ENCODE measurements at regions not wholly inside any gene's neighbourhood (a gene's known extent, or its start where the extent isn't known, plus 50 kb on each side); places are given as distances from the start of the nearest gene placed in this dataset.

DNA sequence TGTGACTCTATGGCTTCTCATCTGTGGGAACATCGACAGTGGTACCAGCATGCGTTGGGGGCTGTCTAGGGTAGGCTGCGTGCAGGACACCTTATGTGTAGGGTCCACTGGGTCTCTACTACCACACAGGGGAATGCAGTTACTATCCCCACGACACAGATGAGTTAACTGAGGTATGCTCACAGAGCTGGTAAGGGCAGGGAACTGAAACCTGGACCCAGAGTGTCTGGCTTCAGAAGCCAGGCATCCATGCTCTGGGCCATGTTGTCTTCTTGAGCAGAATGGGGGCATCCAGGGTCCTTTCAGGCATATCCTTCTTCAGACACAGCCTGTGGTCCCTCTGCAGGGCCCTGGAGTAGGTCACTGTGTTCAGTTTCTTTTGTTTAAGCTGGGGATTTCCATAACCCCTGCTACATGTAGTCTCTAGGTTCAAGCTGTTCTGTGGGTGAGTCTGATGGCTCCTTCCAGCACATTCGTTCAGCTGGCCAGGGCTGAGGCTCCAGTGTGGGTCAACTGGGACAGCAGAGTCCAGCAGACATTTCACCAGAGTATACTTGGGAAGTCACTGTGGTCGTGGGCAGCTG is 148.8 kb downstream of the GADD45G start:
- TF ChIP-seq, protein P1, sequence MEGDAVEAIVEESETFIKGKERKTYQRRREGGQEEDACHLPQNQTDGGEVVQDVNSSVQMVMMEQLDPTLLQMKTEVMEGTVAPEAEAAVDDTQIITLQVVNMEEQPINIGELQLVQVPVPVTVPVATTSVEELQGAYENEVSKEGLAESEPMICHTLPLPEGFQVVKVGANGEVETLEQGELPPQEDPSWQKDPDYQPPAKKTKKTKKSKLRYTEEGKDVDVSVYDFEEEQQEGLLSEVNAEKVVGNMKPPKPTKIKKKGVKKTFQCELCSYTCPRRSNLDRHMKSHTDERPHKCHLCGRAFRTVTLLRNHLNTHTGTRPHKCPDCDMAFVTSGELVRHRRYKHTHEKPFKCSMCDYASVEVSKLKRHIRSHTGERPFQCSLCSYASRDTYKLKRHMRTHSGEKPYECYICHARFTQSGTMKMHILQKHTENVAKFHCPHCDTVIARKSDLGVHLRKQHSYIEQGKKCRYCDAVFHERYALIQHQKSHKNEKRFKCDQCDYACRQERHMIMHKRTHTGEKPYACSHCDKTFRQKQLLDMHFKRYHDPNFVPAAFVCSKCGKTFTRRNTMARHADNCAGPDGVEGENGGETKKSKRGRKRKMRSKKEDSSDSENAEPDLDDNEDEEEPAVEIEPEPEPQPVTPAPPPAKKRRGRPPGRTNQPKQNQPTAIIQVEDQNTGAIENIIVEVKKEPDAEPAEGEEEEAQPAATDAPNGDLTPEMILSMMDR (conservative IDR thresholded peaks at IDR 0.05; ENCODE audit: low read length) = no peak
- no peak for TF ChIP-seq EZH2phosphoT487 (IDR thresholded peaks at IDR 0.05; ENCODE audit: borderline replicate concordance, low read depth, low read length)

Measured in OCI-LY7 (cell line).